Adipocyte (in vitro differentiated cells): ENCODE measurements at regions not wholly inside any gene's neighbourhood (a gene's known extent, or its start where the extent isn't known, plus 50 kb on each side); places are given as distances from the start of the nearest gene placed in this dataset.

Experiments used
- DNase-seq: peaks from one replicate; pipeline ENCODE4 v3.0.0-alpha.2; 2015; ENCODE audit warnings: low read depth
- H3K27me3 ChIP-seq: replicated peaks from 2 replicates; pipeline ENCODE4 v1.7.0; 2013; ENCODE audit warnings: mild to moderate bottlenecking, low read length, moderate library complexity; ENCODE audit not compliant: control insufficient read depth, insufficient read depth
- H3K36me3 ChIP-seq: 2 replicates; pipeline ENCODE4 v1.7.0; 2013; ENCODE audit warnings: low read length, mild to moderate bottlenecking, moderate library complexity; ENCODE audit not compliant: control insufficient read depth, insufficient read depth, severe bottlenecking
- H3K4me1 ChIP-seq: 2 replicates; pipeline ENCODE4 v1.7.0; 2013; ENCODE audit warnings: mild to moderate bottlenecking, low read length, moderate library complexity; ENCODE audit not compliant: control insufficient read depth, insufficient read depth
- H3K4me3 ChIP-seq: 2 replicates; pipeline ENCODE4 v1.7.0; 2013; ENCODE audit warnings: mild to moderate bottlenecking, low read length, moderate library complexity
- H3K9ac ChIP-seq: 2 replicates; pipeline ENCODE4 v1.7.0; 2013; ENCODE audit warnings: mild to moderate bottlenecking, low read length, moderate library complexity
- H3K9me3 ChIP-seq: 2 replicates; pipeline ENCODE4 v1.7.0; 2013; ENCODE audit warnings: mild to moderate bottlenecking, low read length, moderate library complexity; ENCODE audit not compliant: control insufficient read depth

DNA sequence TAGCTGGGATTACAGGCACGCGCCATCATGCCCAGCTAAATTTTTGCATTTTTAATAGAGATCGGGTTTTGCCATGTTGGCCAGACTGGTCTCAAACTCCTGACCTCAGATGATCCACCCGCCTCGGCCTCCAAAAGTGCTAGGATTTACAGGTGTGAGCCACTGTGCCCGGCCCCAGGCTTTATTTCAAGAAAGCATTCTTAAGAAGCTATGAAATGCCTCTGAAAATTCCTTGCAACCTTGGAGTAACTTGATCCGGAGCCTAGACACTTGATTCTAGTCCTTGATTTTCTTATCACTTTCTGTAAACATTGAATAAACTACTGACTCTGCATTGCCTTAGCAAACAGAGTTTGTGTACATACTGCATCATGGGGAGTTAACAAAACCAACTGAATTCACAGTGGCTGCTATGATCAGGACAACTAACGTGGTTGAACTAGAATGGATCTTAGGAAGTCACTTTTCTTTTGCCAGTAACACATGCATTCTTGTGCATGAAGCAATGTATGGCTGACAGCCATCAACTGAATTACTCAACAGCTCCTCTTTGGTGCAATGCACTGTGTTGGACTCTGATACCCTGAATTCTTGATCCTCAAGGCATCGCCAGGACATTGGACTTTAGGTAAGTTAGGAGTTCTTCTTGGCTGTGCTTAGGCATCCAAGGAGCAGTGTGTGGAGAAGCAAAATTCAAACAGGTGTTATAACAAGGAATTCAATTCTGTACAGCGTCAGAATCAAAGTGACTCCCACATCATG is 102.8 kb upstream of the TMEM170B start:
- H3K27me3 ChIP-seq, result no peaks in the 10 kb centered on the region
- H3K4me1 ChIP-seq, result peaks cover 67% of the 10 kb centered on the region
- no peaks in the 10 kb centered on the region for H3K9me3 ChIP-seq
- no peak overlapping the region for H3K4me3 ChIP-seq
- DNase-seq, result peak; percentile 90
- peak overlapping the region; percentile 86 for H3K9ac ChIP-seq
- no peaks in the 10 kb centered on the region for H3K36me3 ChIP-seq

DNA sequence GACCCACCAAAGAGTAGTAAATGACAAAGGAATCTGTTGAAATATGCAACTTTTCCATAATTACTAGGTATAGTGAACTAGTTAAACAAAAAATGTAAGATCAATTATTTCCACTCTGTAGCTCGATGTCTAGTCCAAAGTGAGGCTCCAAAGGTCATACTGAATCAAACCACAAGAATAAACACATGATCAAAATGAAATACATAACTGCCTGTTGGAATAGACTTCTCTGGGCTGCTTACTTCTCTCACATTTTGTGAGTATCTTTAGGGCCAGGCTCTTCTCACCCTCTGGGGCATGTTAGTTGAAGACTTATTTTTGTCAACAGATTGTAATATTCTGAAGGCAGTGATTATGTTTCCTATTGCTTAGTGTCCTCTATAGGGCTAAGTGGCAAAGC is 103.7 kb upstream of the TMEM170B start:
- peaks cover 76% of the 10 kb centered on the region for H3K4me1 ChIP-seq
- DNase-seq, result no peak
- no peaks in the 10 kb centered on the region for H3K27me3 ChIP-seq

DNA sequence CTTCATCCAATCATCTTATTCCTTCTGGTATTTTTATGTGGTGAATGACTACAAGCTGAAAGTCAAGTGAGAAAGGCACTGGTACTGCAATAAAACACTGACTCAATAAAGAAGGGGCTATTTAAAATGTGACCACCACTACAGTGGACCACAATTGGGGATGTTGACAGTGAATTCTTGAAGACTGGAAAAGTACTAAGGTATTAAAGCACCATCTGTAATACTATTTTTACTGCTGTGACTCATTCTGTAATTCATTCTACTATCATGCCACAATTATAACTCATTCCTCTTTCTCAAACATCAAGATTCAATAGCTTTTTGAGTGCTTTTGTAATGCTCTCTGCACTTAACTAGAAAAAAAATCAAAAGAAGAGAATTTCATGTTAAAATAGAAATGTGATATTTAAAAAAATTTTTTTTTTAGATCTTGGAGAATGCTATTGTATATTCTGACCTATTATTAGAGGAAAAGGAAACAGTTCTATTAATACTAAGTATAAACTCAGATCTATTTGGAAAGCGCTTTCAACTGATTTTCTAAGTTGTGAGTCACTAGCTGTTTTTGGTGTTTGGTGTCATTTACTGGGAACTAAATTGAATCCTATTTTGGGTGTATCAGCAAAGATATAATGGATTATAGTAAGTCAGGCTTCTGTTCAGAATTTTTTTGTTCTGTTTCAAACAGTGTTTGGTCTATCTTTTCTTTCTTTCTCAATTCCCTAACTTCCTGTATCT is 104.7 kb upstream of the TMEM170B start:
- no peaks in the 10 kb centered on the region for H3K27me3 ChIP-seq
- DNase-seq, result peak; percentile 75
- no peaks in the 10 kb centered on the region for H3K36me3 ChIP-seq
- H3K9me3 ChIP-seq, result no peaks in the 10 kb centered on the region
- peaks cover 80% of the 10 kb centered on the region for H3K4me1 ChIP-seq
- peak overlapping the region; percentile 86 for H3K9ac ChIP-seq
- H3K4me3 ChIP-seq, result peak overlapping the region; percentile 42

More for the DNA sequence above, 103.7 kb upstream of the TMEM170B start:
- H3K9me3 ChIP-seq, result no peaks in the 10 kb centered on the region
- no peaks in the 10 kb centered on the region for H3K36me3 ChIP-seq
- peak overlapping the region; percentile 42 for H3K4me3 ChIP-seq
- peak overlapping the region; percentile 86 for H3K9ac ChIP-seq

DNA sequence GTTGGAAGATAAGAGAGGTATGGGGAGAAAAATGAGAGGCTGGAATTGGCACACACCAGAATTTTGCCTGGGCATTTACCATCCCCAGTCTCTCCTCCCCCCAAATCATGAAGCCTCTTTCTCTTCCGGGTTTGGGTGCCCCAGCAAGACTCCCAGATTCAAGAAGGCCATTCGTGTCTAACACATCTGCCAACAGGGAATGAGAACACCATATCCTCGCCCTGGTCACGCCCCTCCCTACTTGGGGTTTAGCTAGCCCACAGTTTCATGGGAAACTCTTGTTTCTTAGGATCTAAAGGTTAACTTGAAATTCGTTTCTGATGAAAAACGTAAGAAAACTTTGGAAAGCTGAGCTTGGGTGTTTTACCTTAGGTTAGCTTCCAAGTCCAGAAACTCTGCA is 105.5 kb upstream of the TMEM170B start:
- DNase-seq, result no peak
- H3K9me3 ChIP-seq, result no peaks in the 10 kb centered on the region
- peak overlapping the region; percentile 86 for H3K9ac ChIP-seq
- H3K4me3 ChIP-seq, result peak overlapping the region; percentile 36
- H3K27me3 ChIP-seq, result no peaks in the 10 kb centered on the region
- no peaks in the 10 kb centered on the region for H3K36me3 ChIP-seq
- peaks cover 84% of the 10 kb centered on the region for H3K4me1 ChIP-seq

DNA sequence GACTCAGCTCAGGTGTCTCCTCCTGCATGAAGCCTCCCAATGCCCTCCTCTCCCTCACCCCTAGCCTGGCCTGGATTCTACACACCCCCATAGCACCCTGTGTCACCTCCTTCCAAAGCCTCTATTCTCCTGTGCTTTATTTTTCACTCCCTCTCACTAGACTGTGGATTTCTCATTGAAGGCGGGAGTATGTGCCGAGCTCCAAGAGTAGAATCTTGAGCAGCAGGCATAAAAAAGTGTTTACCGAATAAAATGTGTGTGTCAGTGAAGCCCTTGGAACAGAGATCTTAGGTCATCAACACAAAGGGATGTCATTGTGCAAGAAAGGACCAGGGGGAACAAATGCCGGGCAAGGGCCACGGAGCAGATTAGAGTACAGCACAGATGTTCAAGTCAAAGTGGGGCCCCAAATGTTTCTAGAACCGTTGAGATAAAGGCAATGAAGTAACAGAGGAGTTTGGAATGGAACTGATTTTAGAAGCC is 106.1 kb upstream of the TMEM170B start:
- H3K9ac ChIP-seq, result peak overlapping the region; percentile 86
- H3K4me1 ChIP-seq, result peaks cover 90% of the 10 kb centered on the region
- no peak for DNase-seq
- H3K9me3 ChIP-seq, result no peaks in the 10 kb centered on the region
- no peaks in the 10 kb centered on the region for H3K27me3 ChIP-seq
- H3K36me3 ChIP-seq, result no peaks in the 10 kb centered on the region
- H3K4me3 ChIP-seq, result peak overlapping the region; percentile 36

DNA sequence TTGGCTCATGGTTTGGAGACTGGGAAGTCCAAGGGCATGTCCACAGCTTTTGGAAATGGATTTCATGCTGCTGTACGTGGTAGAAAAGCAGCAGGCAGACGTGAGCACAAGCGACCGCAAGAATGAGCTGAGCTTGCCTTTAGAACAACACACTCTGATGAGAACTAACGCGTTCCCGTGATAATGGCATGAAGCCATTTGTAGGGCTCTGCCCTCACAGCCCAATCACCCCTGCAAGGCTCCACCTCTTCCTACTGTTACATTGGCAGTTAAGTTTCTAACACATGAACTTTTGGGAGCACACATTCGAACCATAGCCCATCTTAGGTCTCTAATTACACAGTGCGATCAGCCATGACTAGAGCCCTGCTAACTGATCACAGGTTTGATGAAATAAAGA is 107.5 kb upstream of the TMEM170B start:
- Histone ChIP-seq H3K36me3 (no peaks in the 10 kb centered on the region), H3K4me3 (no peak overlapping the region), H3K27me3 (no peaks in the 10 kb centered on the region), H3K9me3 (no peaks in the 10 kb centered on the region), H3K4me1 (peaks cover 99% of the 10 kb centered on the region), H3K9ac (peak overlapping the region; percentile 74)
- DNase-seq, result no peak

DNA sequence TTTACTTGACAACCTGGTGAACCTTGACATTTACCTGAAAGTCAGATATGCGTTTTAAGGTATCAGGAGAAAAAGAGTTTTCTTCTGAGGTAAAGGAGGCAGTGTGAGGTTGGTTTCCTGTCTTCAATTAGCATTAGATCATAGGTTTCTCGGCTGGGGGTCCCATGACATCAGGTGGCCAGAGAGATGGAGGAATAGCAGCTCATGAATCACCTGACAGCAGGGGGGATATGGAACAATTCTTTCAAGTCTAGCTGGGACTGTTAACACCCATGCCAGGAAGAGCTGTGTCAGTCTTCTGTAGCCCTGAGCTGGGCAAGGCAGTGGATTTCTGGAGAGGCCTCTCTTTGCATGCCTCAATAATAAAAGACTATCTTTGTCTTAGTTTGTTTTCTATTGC is 108.0 kb upstream of the TMEM170B start:
- no peak for DNase-seq
- H3K36me3 ChIP-seq, result no peaks in the 10 kb centered on the region
- H3K9ac ChIP-seq, result peak overlapping the region; percentile 74
- H3K4me3 ChIP-seq, result peak overlapping the region; percentile 6
- H3K4me1 ChIP-seq, result peaks cover 98% of the 10 kb centered on the region
- H3K9me3 ChIP-seq, result no peaks in the 10 kb centered on the region
- no peaks in the 10 kb centered on the region for H3K27me3 ChIP-seq

DNA sequence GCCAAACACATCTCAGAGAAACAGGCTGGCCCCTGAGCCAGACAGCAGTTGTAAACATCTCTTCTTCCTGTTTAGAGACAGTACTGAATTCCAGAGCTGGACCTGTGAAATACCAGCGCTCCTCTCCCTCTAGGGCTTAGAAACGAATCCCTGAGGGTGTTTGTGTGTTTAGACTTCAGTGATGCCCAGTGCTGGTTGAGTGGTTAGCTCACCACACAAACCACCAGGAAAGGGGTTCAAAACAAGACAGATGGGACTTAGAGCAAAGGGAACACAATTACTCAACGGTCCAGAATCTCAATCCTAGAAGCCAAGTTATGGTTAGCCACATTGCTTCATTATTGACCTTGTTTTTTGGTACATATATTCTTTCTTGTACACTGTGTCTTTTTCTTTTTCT is 108.7 kb upstream of the TMEM170B start:
- H3K36me3 ChIP-seq, result no peaks in the 10 kb centered on the region
- H3K4me3 ChIP-seq, result peak overlapping the region; percentile 34
- peaks cover 98% of the 10 kb centered on the region for H3K4me1 ChIP-seq
- no peaks in the 10 kb centered on the region for H3K27me3 ChIP-seq
- DNase-seq, result peak; percentile 65
- no peaks in the 10 kb centered on the region for H3K9me3 ChIP-seq
- peak overlapping the region; percentile 78 for H3K9ac ChIP-seq

DNA sequence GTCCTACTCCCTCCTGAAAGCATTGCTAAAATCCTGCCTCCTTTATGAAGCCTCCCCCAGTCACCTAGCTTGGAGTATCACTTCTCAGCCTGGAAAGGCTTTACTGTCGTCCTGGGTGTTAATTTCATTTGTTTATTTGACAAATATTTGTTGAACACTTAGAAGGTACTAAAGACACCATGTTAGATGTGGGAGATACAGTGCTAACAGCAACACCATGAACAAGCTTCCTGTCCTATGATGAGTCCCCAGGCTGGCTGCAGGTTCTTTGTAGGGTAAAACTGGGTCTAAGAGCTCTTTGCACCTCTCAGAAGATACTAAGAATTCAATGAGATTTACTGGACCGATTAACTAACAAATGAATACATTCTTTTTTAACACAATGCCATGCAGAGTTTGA is 109.2 kb upstream of the TMEM170B start:
- H3K4me1 ChIP-seq, result peaks cover 98% of the 10 kb centered on the region
- DNase-seq, result no peak
- no peaks in the 10 kb centered on the region for H3K27me3 ChIP-seq
- H3K36me3 ChIP-seq, result no peaks in the 10 kb centered on the region
- peak overlapping the region; percentile 78 for H3K9ac ChIP-seq
- peak overlapping the region; percentile 34 for H3K4me3 ChIP-seq
- H3K9me3 ChIP-seq, result no peaks in the 10 kb centered on the region

DNA sequence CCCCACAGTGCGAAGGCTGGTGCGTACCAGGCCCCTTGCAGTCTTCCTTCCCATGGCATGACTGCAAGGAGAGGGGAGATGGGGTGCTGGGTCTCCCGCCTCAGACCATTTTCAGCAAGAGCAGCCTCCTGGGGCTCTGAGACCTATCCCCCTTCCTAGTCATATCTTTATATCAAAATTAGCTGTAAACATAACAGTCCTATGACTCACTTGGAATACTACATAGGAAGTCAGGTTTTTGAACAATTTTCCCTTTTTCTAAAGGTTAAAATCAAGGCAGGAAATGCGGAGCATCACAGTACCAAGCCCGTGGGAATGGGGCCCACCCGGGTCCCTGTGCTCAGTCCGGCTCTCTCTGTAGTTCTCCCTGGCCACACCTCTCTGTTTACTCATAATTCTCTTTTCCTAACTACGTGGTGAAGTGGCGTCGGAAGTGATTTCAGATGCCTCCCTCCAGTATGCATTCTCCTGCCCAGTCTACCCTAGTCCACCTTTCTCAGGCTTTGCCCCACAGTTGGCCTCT is 109.8 kb upstream of the TMEM170B start:
- Histone ChIP-seq H3K4me3 (peak overlapping the region; percentile 34), H3K9me3 (no peaks in the 10 kb centered on the region), H3K36me3 (no peaks in the 10 kb centered on the region), H3K27me3 (no peaks in the 10 kb centered on the region), H3K9ac (peak overlapping the region; percentile 78), H3K4me1 (peaks cover 94% of the 10 kb centered on the region)
- DNase-seq, result no peak

DNA sequence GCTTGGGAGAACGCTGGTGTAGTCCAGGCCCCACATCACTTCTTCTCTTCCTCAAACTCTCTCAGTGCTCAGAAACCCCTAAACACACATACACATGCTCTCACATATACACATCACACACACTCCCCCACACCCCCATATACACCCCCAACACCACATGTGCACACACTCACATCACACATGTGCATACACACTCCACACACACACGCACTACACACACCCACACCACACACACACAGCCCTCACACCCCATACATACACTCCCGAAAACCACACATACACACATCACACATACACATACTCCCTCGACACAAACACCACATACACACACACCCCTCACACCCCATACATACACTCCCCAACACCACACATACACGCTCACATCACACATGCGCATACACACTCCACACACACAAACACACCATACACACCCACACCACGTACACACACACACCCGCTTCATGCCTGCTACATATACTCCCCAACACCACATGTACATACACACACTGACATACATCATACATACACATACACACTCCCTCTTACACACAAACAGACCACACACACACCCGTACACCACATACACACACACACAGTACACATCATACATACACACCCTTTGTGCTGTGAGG is 110.3 kb upstream of the TMEM170B start:
- peaks cover 88% of the 10 kb centered on the region for H3K4me1 ChIP-seq
- H3K9me3 ChIP-seq, result no peaks in the 10 kb centered on the region
- H3K4me3 ChIP-seq, result no peak overlapping the region
- DNase-seq, result no peak
- peak overlapping the region; percentile 78 for H3K9ac ChIP-seq
- H3K27me3 ChIP-seq, result no peaks in the 10 kb centered on the region
- no peaks in the 10 kb centered on the region for H3K36me3 ChIP-seq
